OCI-LY1 (cell line): ENCODE measurements at regions not wholly inside any gene's neighbourhood (a gene's known extent, or its start where the extent isn't known, plus 50 kb on each side); places are given as distances from the start of the nearest gene placed in this dataset.

ENCODE experiments used
- H2AFZ ChIP-seq: fragments of 200-600 bp; sonication (generic), shearing (Covaris generic); 2 replicates; pipeline ENCODE4 v1.6.0; 2014; ENCODE audit warnings: antibody characterized with exemption, mild to moderate bottlenecking, low read length
- H3F3A ChIP-seq: fragments of 200-600 bp; sonication (generic), shearing (Covaris generic); 2 replicates; pipeline ENCODE4 v1.6.0; 2014; ENCODE audit warnings: mild to moderate bottlenecking, antibody characterized with exemption, low read length, moderate library complexity; ENCODE audit not compliant: insufficient read depth
- H3K27ac ChIP-seq: fragments of 200-600 bp; sonication (generic); 2 replicates; pipeline ENCODE4 v1.5.1; 2014; ENCODE audit warnings: low read length, mixed run types, mild to moderate bottlenecking, low read depth; ENCODE audit not compliant: poor library complexity, severe bottlenecking
- H3K27me3 ChIP-seq: fragments of 200-600 bp; sonication (generic); 2 replicates; pipeline ENCODE4 v1.6.0; 2014; ENCODE audit warnings: antibody characterized with exemption, mild to moderate bottlenecking, low read length, moderate library complexity; ENCODE audit not compliant: insufficient read depth
- H3K36me3 ChIP-seq: fragments of 200-600 bp; sonication (generic); 2 replicates; pipeline ENCODE4 v1.6.1; 2014; ENCODE audit warnings: mild to moderate bottlenecking, antibody characterized with exemption, low read length, moderate library complexity, mixed read lengths; ENCODE audit not compliant: insufficient read depth
- H3K4me1 ChIP-seq: fragments of 200-600 bp; sonication (generic); 2 replicates; pipeline ENCODE4 v1.5.1; 2014; ENCODE audit warnings: mild to moderate bottlenecking, low read length, moderate library complexity; ENCODE audit not compliant: insufficient read depth, severe bottlenecking
- H3K4me2 ChIP-seq: fragments of 200-600 bp; sonication (generic), shearing (Covaris generic); 2 replicates; pipeline ENCODE4 v1.6.1; 2014; ENCODE audit warnings: low read length
- H3K4me3 ChIP-seq: fragments of 200-600 bp; sonication (generic); 2 replicates; pipeline ENCODE4 v1.5.1; 2014; ENCODE audit warnings: low read length, low read depth, mild to moderate bottlenecking, mixed read lengths; ENCODE audit not compliant: poor library complexity, severe bottlenecking
- H3K79me2 ChIP-seq: fragments of 200-600 bp; shearing (Covaris generic); 2 replicates; pipeline ENCODE4 v1.6.1; 2016; ENCODE audit warnings: mixed run types, low read length, mixed read lengths; ENCODE audit not compliant: insufficient read depth
- H3K9ac ChIP-seq: fragments of 200-600 bp; sonication (generic), shearing (Covaris generic); 2 replicates; pipeline ENCODE4 v1.6.1; 2014; ENCODE audit warnings: mild to moderate bottlenecking, low read length, mixed read lengths
- H3K9me2 ChIP-seq: fragments of 200-600 bp; sonication (generic), shearing (Covaris generic); 2 replicates; pipeline ENCODE4 v1.6.1; 2014; ENCODE audit warnings: low read depth, mild to moderate bottlenecking, low read length, mixed read lengths
- H3K9me3 ChIP-seq: fragments of 200-600 bp; shearing (Covaris generic); 2 replicates; pipeline ENCODE4 v1.6.1; 2014; ENCODE audit warnings: low read length, mixed read lengths
- H4K20me1 ChIP-seq: fragments of 200-600 bp; sonication (generic), shearing (Covaris generic); 2 replicates; pipeline ENCODE4 v1.6.0; 2016; ENCODE audit warnings: mild to moderate bottlenecking, low read length; ENCODE audit not compliant: insufficient read depth
- EZH2 ChIP-seq: fragments of 200-600 bp; sonication (generic), shearing (Covaris generic); IDR thresholded peaks from 2 replicates; pipeline ENCODE4 v1.8.0; 2017; ENCODE audit warnings: borderline replicate concordance, mixed run types, mild to moderate bottlenecking, antibody characterized with exemption, low read length, moderate library complexity, mixed read lengths
- TF ChIP-seq, protein P1 (sequence below): fragments of 200-600 bp; sonication (generic), shearing (Covaris generic); IDR thresholded peaks from 2 replicates; pipeline ENCODE4 v1.5.1; 2017; ENCODE audit warnings: mild to moderate bottlenecking, antibody characterized with exemption, low read length, moderate library complexity, mixed read lengths

GRCh38 chr3:118755253-118755801 lies 279.3 kb downstream of the IGSF11 start:
- Histone ChIP-seq H3K9me2 (no peaks in the 10 kb centered on the region), H3K27ac (no peak overlapping the region), H3K9ac (no peak overlapping the region), H3K4me1 (peaks cover 4% of the 10 kb centered on the region), H3K4me2 (no peak overlapping the region), H2AFZ (no peak overlapping the region), H3K36me3 (peaks cover 6% of the 10 kb centered on the region), H4K20me1 (no peaks in the 10 kb centered on the region), H3K27me3 (no peaks in the 10 kb centered on the region), H3F3A (no peaks in the 10 kb centered on the region), H3K4me3 (no peak overlapping the region), H3K9me3 (no peaks in the 10 kb centered on the region), H3K79me2 (no peaks in the 10 kb centered on the region)
- TF ChIP-seq EZH2: no peak
- TF ChIP-seq, protein P1, sequence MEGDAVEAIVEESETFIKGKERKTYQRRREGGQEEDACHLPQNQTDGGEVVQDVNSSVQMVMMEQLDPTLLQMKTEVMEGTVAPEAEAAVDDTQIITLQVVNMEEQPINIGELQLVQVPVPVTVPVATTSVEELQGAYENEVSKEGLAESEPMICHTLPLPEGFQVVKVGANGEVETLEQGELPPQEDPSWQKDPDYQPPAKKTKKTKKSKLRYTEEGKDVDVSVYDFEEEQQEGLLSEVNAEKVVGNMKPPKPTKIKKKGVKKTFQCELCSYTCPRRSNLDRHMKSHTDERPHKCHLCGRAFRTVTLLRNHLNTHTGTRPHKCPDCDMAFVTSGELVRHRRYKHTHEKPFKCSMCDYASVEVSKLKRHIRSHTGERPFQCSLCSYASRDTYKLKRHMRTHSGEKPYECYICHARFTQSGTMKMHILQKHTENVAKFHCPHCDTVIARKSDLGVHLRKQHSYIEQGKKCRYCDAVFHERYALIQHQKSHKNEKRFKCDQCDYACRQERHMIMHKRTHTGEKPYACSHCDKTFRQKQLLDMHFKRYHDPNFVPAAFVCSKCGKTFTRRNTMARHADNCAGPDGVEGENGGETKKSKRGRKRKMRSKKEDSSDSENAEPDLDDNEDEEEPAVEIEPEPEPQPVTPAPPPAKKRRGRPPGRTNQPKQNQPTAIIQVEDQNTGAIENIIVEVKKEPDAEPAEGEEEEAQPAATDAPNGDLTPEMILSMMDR: no peak

DNA sequence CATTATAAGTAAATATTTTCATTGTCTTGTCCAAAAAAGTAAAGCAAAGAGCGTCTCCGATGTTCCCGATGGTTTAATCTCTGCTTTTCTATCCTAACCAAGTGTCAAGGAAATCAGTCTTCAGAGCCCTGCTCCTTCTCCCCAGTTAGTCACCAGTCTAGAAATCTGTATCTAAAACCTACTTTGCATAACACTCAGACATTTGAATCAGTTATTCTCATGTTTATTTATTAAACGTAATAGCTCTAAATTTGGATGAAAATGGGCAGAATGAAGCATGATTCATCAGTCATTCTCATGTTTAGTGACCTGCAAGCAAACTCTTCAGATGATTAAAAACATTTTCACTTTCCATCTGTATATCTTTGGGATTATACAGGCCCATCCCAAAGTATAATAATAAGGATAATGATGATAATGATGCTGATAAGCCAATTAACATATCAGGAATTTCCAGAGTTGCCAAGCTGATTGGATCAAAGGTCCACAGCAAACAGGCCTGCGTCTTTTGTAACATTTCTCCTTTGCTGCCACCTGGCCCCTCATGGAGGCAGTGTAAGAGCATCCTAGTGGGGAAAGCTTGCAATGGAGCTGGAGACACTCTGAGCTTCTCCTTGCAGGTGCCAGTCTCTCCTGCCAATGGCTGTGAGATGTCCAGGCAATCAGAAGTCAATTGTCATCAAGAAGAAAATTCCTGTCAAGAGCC lies 273.9 kb downstream of the IGSF11 start:
- Histone ChIP-seq H3K9me3 (no peaks in the 10 kb centered on the region), H3K9ac (no peak overlapping the region), H3K4me1 (peaks cover 4% of the 10 kb centered on the region), H3K27ac (no peak overlapping the region), H2AFZ (no peak overlapping the region), H4K20me1 (no peaks in the 10 kb centered on the region), H3K4me3 (no peak overlapping the region), H3K36me3 (peaks cover 9% of the 10 kb centered on the region; the same call in 1 of the 2 replicates), H3K27me3 (no peaks in the 10 kb centered on the region), H3K4me2 (no peak overlapping the region), H3F3A (no peaks in the 10 kb centered on the region), H3K79me2 (no peaks in the 10 kb centered on the region), H3K9me2 (no peaks in the 10 kb centered on the region)
- TF ChIP-seq, protein P1: peak; percentile 23; the same call in 1 of the 2 replicates
- TF ChIP-seq EZH2: no peak

DNA sequence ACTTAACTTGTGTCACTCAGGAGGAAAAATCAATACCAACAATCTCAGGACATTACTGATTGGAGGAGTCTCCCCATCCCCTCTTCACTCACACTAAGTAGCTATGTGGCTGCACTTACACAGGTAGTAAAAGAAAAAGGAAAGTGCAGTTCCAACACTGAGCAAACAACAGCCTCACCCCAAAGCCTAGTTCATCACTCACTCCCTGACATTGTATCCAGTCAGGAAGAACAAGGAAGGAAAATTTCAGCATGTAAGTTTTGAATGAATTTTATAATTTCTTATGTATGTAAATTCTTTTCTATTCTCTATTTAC lies 273.4 kb downstream of the IGSF11 start:
- H2AFZ ChIP-seq: no peak overlapping the region
- H3K9me2 ChIP-seq: no peaks in the 10 kb centered on the region
- H3K27me3 ChIP-seq: no peaks in the 10 kb centered on the region
- H3K79me2 ChIP-seq: no peaks in the 10 kb centered on the region
- no peak for TF ChIP-seq EZH2
- TF ChIP-seq, protein P1: 0 out of 2 replicates have a peak, but pooled peaks have one; percentile 0
- H3K36me3 ChIP-seq: peaks cover 9% of the 10 kb centered on the region; the same call in 1 of the 2 replicates
- H3K9ac ChIP-seq: no peak overlapping the region
- H4K20me1 ChIP-seq: no peaks in the 10 kb centered on the region
- peaks cover 2% of the 10 kb centered on the region for H3K4me1 ChIP-seq
- no peak overlapping the region for H3K27ac ChIP-seq
- no peak overlapping the region for H3K4me2 ChIP-seq
- H3F3A ChIP-seq: no peaks in the 10 kb centered on the region
- H3K4me3 ChIP-seq: no peak overlapping the region
- no peaks in the 10 kb centered on the region for H3K9me3 ChIP-seq
